Tibial nerve (tissue), 4 donors: ENCODE measurements at regions not wholly inside any gene's neighbourhood (a gene's known extent, or its start where the extent isn't known, plus 50 kb on each side); places are given as distances from the start of the nearest gene placed in this dataset.

Experiments
- DNase-seq, 2 donors: peaks; one replicate each; pipeline ENCODE4 v3.0.0-alpha.2; 2019; ENCODE audit warnings: low spot score in 2 of 2
- H3K27ac ChIP-seq, 4 donors: fragments of 200-600 bp; sonication (generic) in 3 of 4; one replicate each; pipeline ENCODE4 v1.5.1; 2017 to 2019; ENCODE audit warnings: mild to moderate bottlenecking in 1 of 4
- H3K27me3 ChIP-seq, 2 donors: fragments of 200-600 bp; sonication (generic) in 1 of 2; one replicate each; pipeline versions ENCODE4 v1.5.1 to v1.6.0; 2017 to 2019
- H3K36me3 ChIP-seq, 3 donors: fragments of 200-600 bp; sonication (generic); one replicate each; pipeline ENCODE4 v1.5.1; 2018 to 2019
- H3K4me1 ChIP-seq, 4 donors: fragments of 200-600 bp; sonication (generic) in 3 of 4; one replicate each; pipeline ENCODE4 v1.5.1; 2017 to 2019
- H3K4me3 ChIP-seq, 4 donors: fragments of 200-600 bp; sonication (generic) in 3 of 4; one replicate each; pipeline ENCODE4 v1.5.1; 2017 to 2019; ENCODE audit warnings: mild to moderate bottlenecking in 1 of 4, moderate library complexity in 1 of 4
- H3K9me3 ChIP-seq, 4 donors: fragments of 200-600 bp; sonication (generic) in 3 of 4; one replicate each; pipeline ENCODE4 v1.5.1; 2017 to 2019
- CTCF ChIP-seq, 5 experiments: fragments of 200-600 bp in 3 of 5; fragments of 450-650 bp in 2 of 5; sonication (generic) in 3 of 5; IDR thresholded peaks; one replicate each; pipeline ENCODE4 v1.5.1; 2016 to 2019; ENCODE audit warnings: antibody characterized with exemption in 5 of 5, mild to moderate bottlenecking in 3 of 5, moderate library complexity in 2 of 5
- EP300 ChIP-seq, 2 donors: sonication (generic); formaldehyde crosslinking; IDR thresholded peaks; one replicate each; pipeline ENCODE4 v1.6.1; 2017; ENCODE audit warnings: antibody characterized with exemption in 2 of 2, mild to moderate bottlenecking in 1 of 2
- POLR2A ChIP-seq, 2 donors: fragments of 450-650 bp; IDR thresholded peaks; one replicate each; pipeline ENCODE4 v1.6.1; 2017; ENCODE audit warnings: antibody characterized with exemption in 2 of 2, mild to moderate bottlenecking in 2 of 2, moderate library complexity in 2 of 2
- WGBS, 2 donors: methylation state at CpG; one replicate each; pipeline ENCODE4 v1.1.5; 2018; 5-methylcytosine and 5-hydroxymethylcytosine counted together

GRCh38 chr3:158912188-158912587, 110.3 kb downstream of the MFSD1 start:
- 89% methylated on average over 3 of the region's 3 CpGs for WGBS, 2 donors
- H3K4me3 ChIP-seq, result no peak overlapping the region
- no peak overlapping the region for H3K27ac ChIP-seq
- no peaks in the 10 kb centered on the region for H3K9me3 ChIP-seq
- no peaks in the 10 kb centered on the region for H3K36me3 ChIP-seq
- H3K4me1 ChIP-seq, result no peaks in the 10 kb centered on the region
- no peak for TF ChIP-seq POLR2A (IDR thresholded peaks at IDR 0.05)
- no peak for TF ChIP-seq CTCF (IDR thresholded peaks at IDR 0.05)
- TF ChIP-seq EP300 (IDR thresholded peaks at IDR 0.05), result no peak
- no peaks in the 10 kb centered on the region for H3K27me3 ChIP-seq
- no peak for DNase-seq

- H3K4me1 ChIP-seq, result no peaks in the 10 kb centered on the region
Observed at GRCh38 chr3:158912621-158913020, 110.8 kb downstream of the MFSD1 start.

GRCh38 chr3:158916111-158916510, 114.3 kb downstream of the MFSD1 start:
- no peaks in the 10 kb centered on the region for H3K9me3 ChIP-seq
- no peak for DNase-seq
- TF ChIP-seq CTCF (IDR thresholded peaks at IDR 0.05), result no peak
- no peaks in the 10 kb centered on the region for H3K36me3 ChIP-seq
- 91 to 99% methylated on average over 4 of the region's 4 CpGs for WGBS, 2 donors
- no peak overlapping the region for H3K27ac ChIP-seq
- H3K27me3 ChIP-seq, result no peaks in the 10 kb centered on the region
- no peak overlapping the region for H3K4me3 ChIP-seq
- no peaks in the 10 kb centered on the region for H3K4me1 ChIP-seq

More at GRCh38 chr3:158912621-158913020, 110.8 kb downstream of the MFSD1 start:
- Histone ChIP-seq H3K36me3 (no peaks in the 10 kb centered on the region), H3K4me3 (no peak overlapping the region), H3K9me3 (no peaks in the 10 kb centered on the region), H3K27me3 (no peaks in the 10 kb centered on the region), H3K27ac (no peak overlapping the region)
- no peak for DNase-seq
- no peak for TF ChIP-seq CTCF (IDR thresholded peaks at IDR 0.05)
- no peak for TF ChIP-seq EP300 (IDR thresholded peaks at IDR 0.05)
- TF ChIP-seq POLR2A (IDR thresholded peaks at IDR 0.05), result no peak
- WGBS, 2 donors, result 83 to 84% methylated on average over 6 of the region's 6 CpGs

- WGBS, 2 donors, result 23% methylated on average over 3 of the region's 3 CpGs
- DNase-seq, result peak in 1 of 2 donors; percentile 10
- no peaks in the 10 kb centered on the region for H3K27me3 ChIP-seq
- H3K36me3 ChIP-seq, result no peaks in the 10 kb centered on the region
- H3K4me3 ChIP-seq, result no peak overlapping the region
- TF ChIP-seq POLR2A (IDR thresholded peaks at IDR 0.05) (no peak), CTCF (IDR thresholded peaks at IDR 0.05) (peak; percentile 13 to 45 (median 22))
- H3K9me3 ChIP-seq, result no peaks in the 10 kb centered on the region
- H3K27ac ChIP-seq, result no peak overlapping the region
- H3K4me1 ChIP-seq, result no peaks in the 10 kb centered on the region
Observed at GRCh38 chr3:158918008-158918407, 116.2 kb downstream of the MFSD1 start.

- WGBS, 2 donors, result 94 to 97% methylated on average over 2 of the region's 2 CpGs
- H3K9me3 ChIP-seq, result no peaks in the 10 kb centered on the region
Observed at GRCh38 chr3:158918451-158918850, 116.6 kb downstream of the MFSD1 start.

More at GRCh38 chr3:158918451-158918850, 116.6 kb downstream of the MFSD1 start:
- TF ChIP-seq EP300 (IDR thresholded peaks at IDR 0.05) (no peak), CTCF (IDR thresholded peaks at IDR 0.05) (no peak), POLR2A (IDR thresholded peaks at IDR 0.05) (no peak)
- no peaks in the 10 kb centered on the region for H3K27me3 ChIP-seq
- H3K36me3 ChIP-seq, result no peaks in the 10 kb centered on the region
- no peaks in the 10 kb centered on the region for H3K4me1 ChIP-seq
- no peak overlapping the region for H3K4me3 ChIP-seq
- DNase-seq, result no peak
- no peak overlapping the region for H3K27ac ChIP-seq
